GM23338 (cell line): ENCODE measurements at regions not wholly inside any gene's neighbourhood (a gene's known extent, or its start where the extent isn't known, plus 50 kb on each side); places are given as distances from the start of the nearest gene placed in this dataset.

ENCODE experiments used
- ATAC-seq: fragments of 200-7000 bp; cut with Tn5 transposase; 3 replicates; pipeline ENCODE4 v1.9.1; 2020
- DNase-seq: peaks from one replicate; pipeline ENCODE4 v3.0.0-alpha.2; 2015; ENCODE audit warnings: low spot score
- H2AFZ ChIP-seq: fragments of 200-600 bp; sonication (generic); 2 replicates; pipeline ENCODE4 v1.8.0; 2016; ENCODE audit warnings: antibody characterized with exemption, mild to moderate bottlenecking, moderate library complexity
- H3F3A ChIP-seq: fragments of 200-600 bp; sonication (generic); replicated peaks from 2 replicates; pipeline ENCODE4 v1.8.0; 2017; ENCODE audit warnings: antibody characterized with exemption, mixed run types, low read depth
- H3K27ac ChIP-seq: fragments of 200-600 bp; sonication (generic); 2 replicates; pipeline ENCODE4 v1.6.1; 2016; ENCODE audit warnings: low read depth
- H3K27me3 ChIP-seq: fragments of 200-600 bp; sonication (generic); 2 replicates; pipeline ENCODE4 v1.8.0; 2016; ENCODE audit warnings: mild to moderate bottlenecking, mixed run types, moderate library complexity; ENCODE audit not compliant: insufficient read depth
- H3K36me3 ChIP-seq: fragments of 200-600 bp; sonication (generic); 2 replicates; pipeline ENCODE4 v1.8.0; 2016; ENCODE audit warnings: mild to moderate bottlenecking; ENCODE audit not compliant: insufficient read depth
- H3K4me1 ChIP-seq: fragments of 200-600 bp; sonication (generic); 2 replicates; pipeline ENCODE4 v1.8.0; 2016; ENCODE audit warnings: mild to moderate bottlenecking, moderate library complexity; ENCODE audit not compliant: insufficient read depth
- H3K4me2 ChIP-seq: fragments of 200-600 bp; sonication (generic); 2 replicates; pipeline ENCODE4 v1.7.1; 2017; ENCODE audit warnings: mixed run types
- H3K4me3 ChIP-seq: fragments of 200-600 bp; sonication (generic); 2 replicates; pipeline ENCODE4 v1.6.1; 2016; ENCODE audit warnings: mixed run types
- H3K79me2 ChIP-seq: fragments of 200-600 bp; sonication (generic); replicated peaks from 2 replicates; pipeline ENCODE4 v1.8.0; 2017; ENCODE audit warnings: mild to moderate bottlenecking; ENCODE audit not compliant: insufficient read depth
- H3K9me2 ChIP-seq: fragments of 200-600 bp; sonication (generic); 2 replicates; pipeline ENCODE4 v1.8.0; 2017; ENCODE audit not compliant: insufficient read depth
- H4K20me1 ChIP-seq: fragments of 200-600 bp; sonication (generic); replicated peaks from 2 replicates; pipeline ENCODE4 v1.8.0; 2017; ENCODE audit warnings: mild to moderate bottlenecking; ENCODE audit not compliant: insufficient read depth
- H3K27ac Mint-ChIP-seq: 2 replicates; pipeline ENCODE4 v1.8.0; 2020; ENCODE audit warnings: inconsistent platforms, mild to moderate bottlenecking, moderate library complexity, mixed read lengths
- H3K27me3 Mint-ChIP-seq: 3 replicates; pipeline ENCODE4 v1.8.0; 2022; ENCODE audit warnings: low read depth, mild to moderate bottlenecking, moderate library complexity, mixed read lengths, inconsistent platforms; ENCODE audit not compliant: insufficient read depth, poor library complexity
- H3K36me3 Mint-ChIP-seq: 3 replicates; pipeline ENCODE4 v1.8.0; 2021; ENCODE audit warnings: low read depth, mild to moderate bottlenecking, inconsistent platforms, moderate library complexity, mixed read lengths
- H3K4me1 Mint-ChIP-seq: 3 replicates; pipeline ENCODE4 v1.8.0; 2020; ENCODE audit warnings: mild to moderate bottlenecking, inconsistent platforms, mixed read lengths
- H3K4me3 Mint-ChIP-seq: 3 replicates; pipeline ENCODE4 v1.8.0; 2021; ENCODE audit warnings: moderate library complexity, mild to moderate bottlenecking, inconsistent platforms, mixed read lengths
- H3K9me3 Mint-ChIP-seq: 3 replicates; pipeline ENCODE4 v1.8.0; 2020; ENCODE audit warnings: moderate library complexity, mild to moderate bottlenecking, inconsistent platforms, mixed read lengths
- CREB1 ChIP-seq: fragments of 250-450 bp; sonication (Bioruptor Pico); IDR thresholded peaks from 2 replicates; pipeline ENCODE4 v1.5.0; 2020; ENCODE audit warnings: low read depth, mild to moderate bottlenecking, moderate library complexity
- EZH2 ChIP-seq: fragments of 200-600 bp; sonication (generic); IDR thresholded peaks from one replicate; pipeline ENCODE4 v1.8.0; 2017; ENCODE audit warnings: antibody characterized with exemption, mild to moderate bottlenecking, low read depth; ENCODE audit not compliant: unreplicated experiment
- JUNB ChIP-seq: IDR thresholded peaks from one replicate; pipeline ENCODE4 v1.6.1; 2016; ENCODE audit warnings: antibody characterized with exemption; ENCODE audit not compliant: unreplicated experiment
- NANOG ChIP-seq: IDR thresholded peaks from 2 replicates; pipeline ENCODE4 v1.6.1; 2016; ENCODE audit warnings: antibody characterized with exemption, borderline replicate concordance
- POLR2AphosphoS5 ChIP-seq: IDR thresholded peaks from 2 replicates; pipeline ENCODE4 v1.6.1; 2016; ENCODE audit warnings: antibody characterized with exemption, low read depth
- TF ChIP-seq, protein P1 (sequence below): fragments of 250-450 bp; sonication (Bioruptor Pico); IDR thresholded peaks from 2 replicates; pipeline ENCODE4 v1.5.0; 2020; ENCODE audit warnings: mild to moderate bottlenecking, moderate library complexity
- TF ChIP-seq, protein P2 (sequence below): IDR thresholded peaks from 2 replicates; pipeline ENCODE4 v1.6.1; 2016; ENCODE audit warnings: antibody characterized with exemption
- TF ChIP-seq, protein P3 (sequence below), 2 experiments: fragments of 200-600 bp in 1 of 2; sonication (generic) in 1 of 2; conservative IDR thresholded peaks; 2 replicates each; pipeline versions ENCODE4 v1.5.1 to v1.6.1; 2016 to 2017; ENCODE audit warnings: antibody characterized with exemption in 2 of 2, low read depth in 2 of 2, mild to moderate bottlenecking in 2 of 2, moderate library complexity in 1 of 2

DNA sequence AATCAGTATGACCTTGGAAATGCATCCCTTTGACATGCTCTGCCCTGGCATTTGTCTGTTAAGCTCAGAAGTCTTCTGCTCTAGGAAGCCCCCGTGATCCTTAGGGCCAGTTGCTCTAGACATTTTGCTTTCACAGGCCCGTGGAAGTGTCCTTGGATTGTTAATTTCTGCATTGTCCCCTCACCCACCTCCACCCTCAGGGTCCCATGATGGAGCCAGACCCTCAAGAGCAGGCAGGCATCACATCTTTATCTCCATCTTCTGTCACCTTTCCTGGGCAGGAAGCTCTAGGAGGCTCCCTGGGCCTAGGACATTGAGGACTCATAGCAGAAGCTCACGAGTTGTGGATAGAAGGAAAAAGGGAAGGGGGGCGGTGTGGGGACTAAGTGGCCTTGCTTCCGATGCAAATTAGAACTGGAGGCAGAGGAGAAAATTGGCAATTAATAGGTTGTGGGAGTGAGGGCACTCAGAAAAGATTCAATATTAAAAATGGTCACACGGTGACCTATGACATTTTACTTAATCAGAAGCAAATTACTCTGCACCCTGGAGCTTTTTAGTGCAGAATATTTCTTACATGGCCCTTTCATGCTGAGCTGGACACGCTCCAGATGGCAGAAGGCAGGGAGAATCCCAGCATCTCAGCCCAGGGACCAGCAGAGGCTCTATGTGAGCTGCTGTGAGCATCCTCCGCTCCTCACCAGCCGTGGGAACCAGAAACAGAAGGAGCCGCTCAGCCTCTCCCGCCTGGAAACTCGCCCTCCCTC is 185.0 kb downstream of the MATN1 start (continued):
- TF ChIP-seq, protein P1, sequence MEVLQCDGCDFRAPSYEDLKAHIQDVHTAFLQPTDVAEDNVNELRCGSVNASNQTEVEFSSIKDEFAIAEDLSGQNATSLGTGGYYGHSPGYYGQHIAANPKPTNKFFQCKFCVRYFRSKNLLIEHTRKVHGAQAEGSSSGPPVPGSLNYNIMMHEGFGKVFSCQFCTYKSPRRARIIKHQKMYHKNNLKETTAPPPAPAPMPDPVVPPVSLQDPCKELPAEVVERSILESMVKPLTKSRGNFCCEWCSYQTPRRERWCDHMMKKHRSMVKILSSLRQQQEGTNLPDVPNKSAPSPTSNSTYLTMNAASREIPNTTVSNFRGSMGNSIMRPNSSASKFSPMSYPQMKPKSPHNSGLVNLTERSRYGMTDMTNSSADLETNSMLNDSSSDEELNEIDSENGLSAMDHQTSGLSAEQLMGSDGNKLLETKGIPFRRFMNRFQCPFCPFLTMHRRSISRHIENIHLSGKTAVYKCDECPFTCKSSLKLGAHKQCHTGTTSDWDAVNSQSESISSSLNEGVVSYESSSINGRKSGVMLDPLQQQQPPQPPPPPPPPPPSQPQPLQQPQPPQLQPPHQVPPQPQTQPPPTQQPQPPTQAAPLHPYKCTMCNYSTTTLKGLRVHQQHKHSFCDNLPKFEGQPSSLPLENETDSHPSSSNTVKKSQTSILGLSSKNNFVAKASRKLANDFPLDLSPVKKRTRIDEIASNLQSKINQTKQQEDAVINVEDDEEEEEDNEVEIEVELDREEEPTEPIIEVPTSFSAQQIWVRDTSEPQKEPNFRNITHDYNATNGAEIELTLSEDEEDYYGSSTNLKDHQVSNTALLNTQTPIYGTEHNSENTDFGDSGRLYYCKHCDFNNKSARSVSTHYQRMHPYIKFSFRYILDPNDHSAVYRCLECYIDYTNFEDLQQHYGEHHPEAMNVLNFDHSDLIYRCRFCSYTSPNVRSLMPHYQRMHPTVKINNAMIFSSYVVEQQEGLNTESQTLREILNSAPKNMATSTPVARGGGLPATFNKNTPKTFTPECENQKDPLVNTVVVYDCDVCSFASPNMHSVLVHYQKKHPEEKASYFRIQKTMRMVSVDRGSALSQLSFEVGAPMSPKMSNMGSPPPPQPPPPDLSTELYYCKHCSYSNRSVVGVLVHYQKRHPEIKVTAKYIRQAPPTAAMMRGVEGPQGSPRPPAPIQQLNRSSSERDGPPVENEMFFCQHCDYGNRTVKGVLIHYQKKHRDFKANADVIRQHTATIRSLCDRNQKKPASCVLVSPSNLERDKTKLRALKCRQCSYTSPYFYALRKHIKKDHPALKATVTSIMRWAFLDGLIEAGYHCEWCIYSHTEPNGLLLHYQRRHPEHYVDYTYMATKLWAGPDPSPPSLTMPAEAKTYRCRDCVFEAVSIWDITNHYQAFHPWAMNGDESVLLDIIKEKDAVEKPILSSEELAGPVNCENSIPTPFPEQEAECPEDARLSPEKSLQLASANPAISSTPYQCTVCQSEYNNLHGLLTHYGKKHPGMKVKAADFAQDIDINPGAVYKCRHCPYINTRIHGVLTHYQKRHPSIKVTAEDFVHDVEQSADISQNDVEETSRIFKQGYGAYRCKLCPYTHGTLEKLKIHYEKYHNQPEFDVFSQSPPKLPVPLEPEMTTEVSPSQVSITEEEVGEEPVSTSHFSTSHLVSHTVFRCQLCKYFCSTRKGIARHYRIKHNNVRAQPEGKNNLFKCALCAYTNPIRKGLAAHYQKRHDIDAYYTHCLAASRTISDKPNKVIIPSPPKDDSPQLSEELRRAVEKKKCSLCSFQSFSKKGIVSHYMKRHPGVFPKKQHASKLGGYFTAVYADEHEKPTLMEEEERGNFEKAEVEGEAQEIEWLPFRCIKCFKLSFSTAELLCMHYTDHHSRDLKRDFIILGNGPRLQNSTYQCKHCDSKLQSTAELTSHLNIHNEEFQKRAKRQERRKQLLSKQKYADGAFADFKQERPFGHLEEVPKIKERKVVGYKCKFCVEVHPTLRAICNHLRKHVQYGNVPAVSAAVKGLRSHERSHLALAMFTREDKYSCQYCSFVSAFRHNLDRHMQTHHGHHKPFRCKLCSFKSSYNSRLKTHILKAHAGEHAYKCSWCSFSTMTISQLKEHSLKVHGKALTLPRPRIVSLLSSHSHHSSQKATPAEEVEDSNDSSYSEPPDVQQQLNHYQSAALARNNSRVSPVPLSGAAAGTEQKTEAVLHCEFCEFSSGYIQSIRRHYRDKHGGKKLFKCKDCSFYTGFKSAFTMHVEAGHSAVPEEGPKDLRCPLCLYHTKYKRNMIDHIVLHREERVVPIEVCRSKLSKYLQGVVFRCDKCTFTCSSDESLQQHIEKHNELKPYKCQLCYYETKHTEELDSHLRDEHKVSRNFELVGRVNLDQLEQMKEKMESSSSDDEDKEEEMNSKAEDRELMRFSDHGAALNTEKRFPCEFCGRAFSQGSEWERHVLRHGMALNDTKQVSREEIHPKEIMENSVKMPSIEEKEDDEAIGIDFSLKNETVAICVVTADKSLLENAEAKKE (CRISPR knock-in tag), result no peak
- no peak for TF ChIP-seq EZH2
- TF ChIP-seq, protein P2, sequence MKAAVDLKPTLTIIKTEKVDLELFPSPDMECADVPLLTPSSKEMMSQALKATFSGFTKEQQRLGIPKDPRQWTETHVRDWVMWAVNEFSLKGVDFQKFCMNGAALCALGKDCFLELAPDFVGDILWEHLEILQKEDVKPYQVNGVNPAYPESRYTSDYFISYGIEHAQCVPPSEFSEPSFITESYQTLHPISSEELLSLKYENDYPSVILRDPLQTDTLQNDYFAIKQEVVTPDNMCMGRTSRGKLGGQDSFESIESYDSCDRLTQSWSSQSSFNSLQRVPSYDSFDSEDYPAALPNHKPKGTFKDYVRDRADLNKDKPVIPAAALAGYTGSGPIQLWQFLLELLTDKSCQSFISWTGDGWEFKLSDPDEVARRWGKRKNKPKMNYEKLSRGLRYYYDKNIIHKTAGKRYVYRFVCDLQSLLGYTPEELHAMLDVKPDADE, result no peak

DNA sequence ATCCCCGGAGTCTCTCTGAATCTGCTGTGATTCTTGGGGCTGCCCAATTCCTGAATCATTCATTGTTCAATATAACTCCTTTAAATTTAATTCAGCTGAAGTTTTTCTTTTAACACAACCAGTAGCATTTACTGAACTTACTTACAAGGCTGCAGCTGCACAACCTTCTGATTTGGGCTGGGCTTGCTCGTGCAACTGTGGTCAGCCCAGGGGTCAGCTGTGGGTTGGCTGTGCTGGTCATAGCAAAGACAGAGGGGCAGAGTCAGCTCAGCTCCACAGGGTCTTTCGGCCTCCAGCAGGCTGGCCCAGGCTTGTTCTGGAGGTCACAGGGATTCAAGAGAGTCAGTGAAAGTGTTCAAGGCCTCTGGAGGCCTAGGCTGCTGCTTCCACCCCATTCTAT is 186.1 kb downstream of the MATN1 start:
- no peak overlapping the region; the same call in 1 of the 2 replicates for H3K27ac Mint-ChIP-seq

More for the DNA sequence above, 186.1 kb downstream of the MATN1 start:
- H3K4me2 ChIP-seq, result no peak overlapping the region
- no peaks in the 10 kb centered on the region for H3F3A ChIP-seq
- H3K4me3 Mint-ChIP-seq, result no peak overlapping the region
- no peak for ATAC-seq
- peaks cover 4% of the 10 kb centered on the region; the same call in 2 of the 3 replicates for H3K36me3 Mint-ChIP-seq
- H3K9me3 Mint-ChIP-seq, result peaks cover 17% of the 10 kb centered on the region
- H3K4me1 Mint-ChIP-seq, result 0 out of 3 replicates have a peak, but pooled peaks cover 4% of the 10 kb centered on the region
- H4K20me1 ChIP-seq, result no peaks in the 10 kb centered on the region
- peaks cover 1% of the 10 kb centered on the region for H3K27me3 Mint-ChIP-seq
- no peaks in the 10 kb centered on the region for H3K36me3 ChIP-seq
- no peak overlapping the region for H3K27ac ChIP-seq
- H3K79me2 ChIP-seq, result no peaks in the 10 kb centered on the region
- H3K27me3 ChIP-seq, result no peaks in the 10 kb centered on the region
- no peak for DNase-seq
- H3K4me3 ChIP-seq, result no peak overlapping the region
- TF ChIP-seq, protein P3, sequence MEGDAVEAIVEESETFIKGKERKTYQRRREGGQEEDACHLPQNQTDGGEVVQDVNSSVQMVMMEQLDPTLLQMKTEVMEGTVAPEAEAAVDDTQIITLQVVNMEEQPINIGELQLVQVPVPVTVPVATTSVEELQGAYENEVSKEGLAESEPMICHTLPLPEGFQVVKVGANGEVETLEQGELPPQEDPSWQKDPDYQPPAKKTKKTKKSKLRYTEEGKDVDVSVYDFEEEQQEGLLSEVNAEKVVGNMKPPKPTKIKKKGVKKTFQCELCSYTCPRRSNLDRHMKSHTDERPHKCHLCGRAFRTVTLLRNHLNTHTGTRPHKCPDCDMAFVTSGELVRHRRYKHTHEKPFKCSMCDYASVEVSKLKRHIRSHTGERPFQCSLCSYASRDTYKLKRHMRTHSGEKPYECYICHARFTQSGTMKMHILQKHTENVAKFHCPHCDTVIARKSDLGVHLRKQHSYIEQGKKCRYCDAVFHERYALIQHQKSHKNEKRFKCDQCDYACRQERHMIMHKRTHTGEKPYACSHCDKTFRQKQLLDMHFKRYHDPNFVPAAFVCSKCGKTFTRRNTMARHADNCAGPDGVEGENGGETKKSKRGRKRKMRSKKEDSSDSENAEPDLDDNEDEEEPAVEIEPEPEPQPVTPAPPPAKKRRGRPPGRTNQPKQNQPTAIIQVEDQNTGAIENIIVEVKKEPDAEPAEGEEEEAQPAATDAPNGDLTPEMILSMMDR (conservative IDR thresholded peaks at IDR 0.05; ENCODE audit: low read depth in 2 of 2), result no peak
- TF ChIP-seq POLR2AphosphoS5, result no peak
- TF ChIP-seq JUNB, result no peak
- no peak for TF ChIP-seq NANOG
- TF ChIP-seq, protein P2, result no peak
- TF ChIP-seq CREB1 (CRISPR knock-in tag), result no peak
- no peak overlapping the region for H2AFZ ChIP-seq
- no peaks in the 10 kb centered on the region for H3K9me2 ChIP-seq
- H3K4me1 ChIP-seq, result no peaks in the 10 kb centered on the region
